GM21717 (cell line): ENCODE measurements at regions not wholly inside any gene's neighbourhood (a gene's known extent, or its start where the extent isn't known, plus 50 kb on each side); places are given as distances from the start of the nearest gene placed in this dataset.

Source experiments
- ATAC-seq: cut with Tn5 transposase; IDR thresholded peaks from one replicate; pipeline ENCODE4 v1.9.1; 2021; ENCODE audit warnings: mild to moderate bottlenecking, moderate library complexity; ENCODE audit not compliant: unreplicated experiment

- no peak for ATAC-seq
Measured at GRCh38 chr2:120580709-120581108, 155.0 kb upstream of the GLI2 start.

GRCh38 chr2:120583121-120583520 is 152.5 kb upstream of the GLI2 start:
- ATAC-seq, result no peak

GRCh38 chr2:120583851-120584570 is 151.7 kb upstream of the GLI2 start:
- no peak for ATAC-seq

GRCh38 chr2:120586507-120587278 is 149.0 kb upstream of the GLI2 start:
- ATAC-seq, result no peak

GRCh38 chr2:120587279-120587996 is 148.2 kb upstream of the GLI2 start:
- ATAC-seq, result no peak

- no peak for ATAC-seq
Measured at GRCh38 chr2:120587997-120588336, 147.7 kb upstream of the GLI2 start.

- no peak for ATAC-seq
Measured at GRCh38 chr2:120589771-120590608, 145.7 kb upstream of the GLI2 start.

GRCh38 chr2:120590841-120591240 is 144.8 kb upstream of the GLI2 start:
- no peak for ATAC-seq

GRCh38 chr2:120591572-120591971 is 144.1 kb upstream of the GLI2 start:
- ATAC-seq, result no peak

GRCh38 chr2:120592084-120592483 is 143.6 kb upstream of the GLI2 start:
- no peak for ATAC-seq

GRCh38 chr2:120593921-120594686 is 141.6 kb upstream of the GLI2 start:
- no peak for ATAC-seq

GRCh38 chr2:120594856-120595685 is 140.6 kb upstream of the GLI2 start:
- ATAC-seq, result no peak

GRCh38 chr2:120595739-120596138 is 139.9 kb upstream of the GLI2 start:
- no peak for ATAC-seq

- ATAC-seq, result no peak
Measured at GRCh38 chr2:120596191-120596811, 139.4 kb upstream of the GLI2 start.

- no peak for ATAC-seq
Measured at GRCh38 chr2:120596990-120597594, 138.6 kb upstream of the GLI2 start.

- no peak for ATAC-seq
Measured at GRCh38 chr2:120597595-120598193, 138.0 kb upstream of the GLI2 start.

- ATAC-seq, result no peak
Measured at GRCh38 chr2:120598416-120598815, 137.3 kb upstream of the GLI2 start.

- ATAC-seq, result no peak
Measured at GRCh38 chr2:120599072-120599471, 136.6 kb upstream of the GLI2 start.
